NCI-H2196 (cell line): ENCODE measurements at regions not wholly inside any gene's neighbourhood (a gene's known extent, or its start where the extent isn't known, plus 50 kb on each side); places are given as distances from the start of the nearest gene placed in this dataset.

Source experiments
- DNase-seq: peaks from one replicate; lab custom pipeline; 2025; ENCODE audit not compliant: unreplicated experiment; lab: John Stamatoyannopoulos, UW

DNA sequence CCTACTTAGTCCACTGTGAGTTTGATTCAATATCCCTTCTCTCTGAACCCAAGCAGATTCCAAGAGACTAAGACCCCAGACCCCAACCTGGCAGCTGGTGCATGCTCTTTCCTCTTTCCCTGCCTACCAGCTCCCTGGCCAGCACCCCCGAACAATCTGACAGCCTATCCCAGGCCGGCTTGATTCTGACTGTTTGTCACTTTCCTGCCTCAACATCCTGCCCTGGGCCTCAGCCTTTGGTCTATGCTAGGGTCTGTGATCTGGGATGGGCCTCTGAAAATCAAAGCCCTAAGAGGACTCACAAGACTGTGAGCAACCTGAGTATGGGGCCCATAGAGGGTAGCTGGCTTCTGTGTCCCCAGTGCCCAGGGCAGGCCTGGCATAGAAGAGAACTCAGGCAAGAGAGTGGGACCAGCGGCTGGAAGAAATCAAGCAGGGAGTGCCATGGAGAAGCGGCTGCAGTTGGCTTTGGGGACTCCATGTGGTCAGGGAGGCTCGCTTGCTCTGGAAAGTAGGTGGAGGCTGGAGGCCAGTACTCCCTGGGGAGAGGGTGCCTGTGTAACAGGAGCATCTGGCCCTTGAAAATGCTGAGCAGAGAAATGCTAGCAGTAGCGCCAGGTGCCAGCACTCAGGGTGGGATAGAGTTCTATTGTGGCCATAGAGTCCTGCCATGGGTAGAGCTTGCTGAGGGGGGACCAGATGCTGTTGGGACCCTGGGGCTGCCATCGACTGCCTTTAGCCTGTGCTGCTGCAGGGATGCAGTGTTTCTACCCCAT, 343.9 kb downstream of the DYSF start:
- no peak for DNase-seq

DNA sequence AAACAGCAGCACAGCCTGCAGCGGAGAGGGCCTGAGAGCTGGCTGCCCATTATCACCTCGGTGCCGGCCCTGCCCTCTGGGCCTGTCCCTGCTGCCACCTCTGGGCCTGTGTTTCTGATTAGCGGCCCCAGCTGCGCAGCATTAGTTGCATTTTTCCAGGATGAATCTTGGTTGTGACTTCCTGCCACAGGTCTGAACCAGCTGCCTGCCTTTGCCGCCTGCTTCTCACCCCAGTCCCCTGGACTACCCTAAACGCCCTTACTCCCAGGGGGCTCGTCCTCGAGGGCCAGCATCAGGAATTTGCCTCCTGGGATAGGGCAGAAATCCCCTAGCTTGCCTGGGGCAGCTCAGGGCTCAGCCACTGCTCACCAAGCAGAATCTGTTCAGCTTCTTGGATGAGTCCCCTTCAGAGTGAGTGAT, 342.8 kb downstream of the DYSF start:
- no peak for DNase-seq

GRCh38 chr2:71795486-71795885, 342.1 kb downstream of the DYSF start:
- DNase-seq, result no peak

- no peak for DNase-seq
Measured at GRCh38 chr2:71794611-71795010, 341.2 kb downstream of the DYSF start.

DNA sequence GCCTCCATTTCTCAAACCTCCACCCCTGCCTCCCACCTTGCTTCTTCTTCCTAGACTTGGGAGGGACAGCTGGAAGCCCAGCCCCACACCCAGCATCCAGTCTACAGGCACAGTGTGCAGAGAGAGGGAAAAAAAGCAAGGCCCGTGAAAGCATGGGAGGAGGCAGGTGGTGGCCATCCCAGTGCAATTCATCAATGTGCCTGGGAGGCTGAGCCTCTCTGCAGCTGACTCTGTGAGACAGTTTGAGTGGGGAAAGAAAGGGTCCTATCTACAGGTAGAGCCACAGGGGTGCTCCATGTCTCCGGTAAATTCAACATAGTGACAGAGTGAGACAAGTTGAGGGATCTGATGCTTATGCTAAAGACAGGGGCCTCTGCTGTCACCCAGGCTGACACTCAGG, 340.6 kb downstream of the DYSF start:
- DNase-seq, result no peak

DNA sequence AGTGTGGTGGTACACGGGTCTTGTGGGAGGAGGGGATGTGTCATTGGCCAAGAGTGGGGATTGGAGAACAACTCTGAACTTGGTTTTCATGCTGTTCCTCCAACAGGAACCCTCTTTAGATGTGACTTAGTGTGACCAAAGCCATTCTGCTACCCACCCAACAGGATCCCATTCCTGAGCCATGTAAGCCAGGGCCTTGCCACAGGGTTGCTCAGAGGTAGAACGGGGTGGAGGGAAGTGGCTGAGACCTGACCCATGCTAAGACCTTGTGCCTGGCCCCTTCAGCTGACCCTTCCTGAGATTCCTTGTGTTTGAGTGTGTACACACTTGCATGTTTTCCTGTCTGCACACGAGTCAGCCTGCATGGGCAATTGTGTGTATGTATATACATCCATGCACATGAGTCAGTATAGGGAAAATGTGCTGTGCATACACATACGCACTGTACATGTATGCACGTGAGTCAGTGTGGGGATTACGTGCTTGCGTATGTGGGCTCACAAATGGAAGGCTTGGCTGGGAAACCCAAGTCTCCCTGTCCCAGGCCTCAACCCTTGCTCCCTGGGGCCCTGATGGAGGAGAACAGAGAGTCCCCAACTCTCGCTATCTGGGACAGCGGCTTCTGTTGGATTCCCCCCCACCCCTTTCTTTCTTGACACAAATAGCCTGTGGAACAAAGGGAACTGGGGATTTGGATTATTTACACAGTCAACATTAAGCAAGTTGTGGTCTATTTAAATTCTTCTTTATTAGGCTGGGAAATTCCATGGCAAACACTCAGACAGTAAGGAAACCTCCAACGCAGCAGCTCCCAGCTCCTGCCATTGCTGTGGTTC, 339.8 kb downstream of the DYSF start:
- DNase-seq, result no peak

DNA sequence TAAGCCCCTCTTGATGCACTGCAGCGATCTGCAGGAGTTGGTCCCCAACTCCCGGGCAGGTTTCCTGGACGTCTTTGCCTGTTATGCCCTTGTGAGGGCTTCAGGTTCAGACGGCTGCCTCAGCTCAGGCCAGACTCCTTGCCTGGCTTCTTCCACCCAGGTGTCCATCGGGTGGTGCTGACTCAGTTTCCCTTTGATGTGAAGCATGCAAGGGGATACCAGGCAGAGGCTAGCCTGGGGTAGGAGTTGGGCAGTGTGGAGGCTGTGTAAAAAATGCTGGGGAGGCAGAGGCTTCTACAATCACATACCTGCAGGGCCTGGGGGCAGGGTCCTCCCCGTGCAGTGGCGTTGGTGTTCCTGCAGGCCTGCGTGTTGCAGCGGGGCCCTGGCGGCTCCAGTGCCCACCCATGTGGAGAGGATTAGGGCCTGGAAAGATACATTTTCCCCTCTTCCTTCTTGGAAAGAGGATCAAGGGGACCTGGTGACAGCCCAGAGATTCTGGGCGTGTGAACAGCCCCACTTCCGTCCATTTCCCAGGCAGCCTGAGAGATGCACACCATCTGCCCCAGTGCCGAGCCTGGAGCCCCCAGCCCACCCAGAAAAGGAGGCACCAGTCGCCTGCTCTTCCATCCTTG, 338.3 kb downstream of the DYSF start:
- no peak for DNase-seq

DNA sequence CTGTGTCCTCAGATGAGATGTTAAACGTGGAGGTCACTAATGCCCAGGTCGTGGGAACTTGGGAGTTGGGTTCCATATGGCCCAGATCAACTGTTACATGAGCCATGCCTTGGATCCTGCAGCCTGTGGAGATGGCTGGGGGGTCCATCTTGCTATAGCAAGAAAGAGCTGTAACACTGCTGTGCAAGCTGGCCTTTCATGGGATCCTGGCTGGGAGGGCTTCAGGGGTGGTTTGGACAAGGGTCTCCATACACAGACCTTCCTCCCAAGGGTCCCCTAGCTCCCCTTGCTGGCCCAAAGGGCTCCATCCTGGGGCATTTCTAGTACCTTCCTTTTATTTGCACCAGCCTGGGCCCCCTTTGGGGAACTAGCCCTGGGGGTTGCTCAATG, 337.7 kb downstream of the DYSF start:
- no peak for DNase-seq

GRCh38 chr2:71790226-71791060, 337.1 kb downstream of the DYSF start:
- no peak for DNase-seq

GRCh38 chr2:71789556-71790204, 336.3 kb downstream of the DYSF start:
- no peak for DNase-seq

DNA sequence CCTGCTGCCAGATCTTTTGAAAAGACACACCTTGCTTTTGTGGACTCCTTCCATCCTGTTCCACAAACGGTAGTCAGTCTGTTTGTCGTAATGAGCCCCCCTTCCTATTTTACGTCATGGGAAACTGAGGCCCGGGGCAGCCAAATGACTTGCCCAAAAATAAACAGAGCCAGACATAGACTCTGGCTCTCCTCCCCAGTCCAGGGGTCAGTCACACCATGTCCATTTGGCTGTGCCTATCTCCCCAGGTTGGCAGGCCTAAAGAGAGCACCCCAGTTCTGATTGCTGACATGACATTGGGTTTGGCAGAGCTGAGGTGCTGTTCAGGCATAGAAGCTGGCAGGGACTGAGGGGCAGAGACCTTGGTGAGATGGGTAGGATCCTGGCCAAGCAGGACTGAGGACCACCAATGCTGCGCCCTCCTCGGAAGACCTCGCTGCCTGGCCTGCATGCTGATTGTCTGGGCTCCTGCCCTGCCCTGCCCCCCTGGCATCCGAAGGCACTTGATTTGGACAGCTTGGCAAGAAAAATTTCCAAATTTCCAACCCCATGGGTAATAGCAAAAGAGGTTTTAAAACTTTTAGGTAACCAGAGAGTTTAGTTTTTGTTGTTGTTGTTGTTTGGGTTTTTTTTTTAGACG, 335.4 kb downstream of the DYSF start:
- no peak for DNase-seq

GRCh38 chr2:71788186-71788525, 334.8 kb downstream of the DYSF start:
- no peak for DNase-seq

GRCh38 chr2:71787476-71788185, 334.3 kb downstream of the DYSF start:
- no peak for DNase-seq

DNA sequence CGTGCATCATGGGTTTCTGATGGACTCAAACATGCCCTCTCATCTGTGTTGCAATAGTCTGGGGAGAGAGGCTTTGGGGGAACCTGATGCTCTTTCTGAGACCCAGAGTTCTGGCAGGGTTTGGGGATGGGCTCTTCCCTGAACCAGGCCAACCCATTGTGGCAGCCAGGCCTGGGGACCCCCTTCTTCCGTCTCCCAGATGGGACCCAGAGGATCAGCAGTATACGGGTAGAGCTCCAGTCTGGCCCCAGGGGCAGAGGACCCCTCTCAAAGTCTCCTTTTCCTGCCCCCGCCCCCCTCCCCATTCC, 333.7 kb downstream of the DYSF start:
- no peak for DNase-seq

GRCh38 chr2:71786291-71787107, 333.1 kb downstream of the DYSF start:
- no peak for DNase-seq

DNA sequence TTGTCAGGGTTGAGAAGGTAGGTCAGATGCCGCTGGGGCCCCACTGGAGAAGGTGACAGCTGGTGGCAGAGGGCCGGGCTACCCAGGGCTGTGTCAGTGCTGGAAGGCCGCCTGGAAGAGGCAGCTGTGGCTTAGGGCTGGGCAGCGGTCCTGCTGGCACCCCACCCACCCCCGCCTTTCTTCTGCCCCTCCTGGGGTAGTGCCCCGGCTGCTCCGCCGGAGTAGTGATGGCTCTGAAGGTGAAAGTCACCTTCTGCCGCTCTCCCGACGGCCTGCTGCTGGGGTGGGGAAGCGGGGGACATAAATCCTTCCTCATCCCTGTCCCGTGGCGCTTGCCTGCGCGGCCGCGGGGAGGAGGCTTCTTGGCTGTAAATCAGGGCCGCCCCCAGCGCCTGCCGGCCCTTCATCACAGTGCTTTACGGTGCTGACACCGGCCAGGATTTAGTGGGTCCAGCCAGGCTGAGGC, 332.2 kb downstream of the DYSF start:
- no peak for DNase-seq

GRCh38 chr2:71784734-71785511, 331.6 kb downstream of the DYSF start:
- DNase-seq, result no peak

DNA sequence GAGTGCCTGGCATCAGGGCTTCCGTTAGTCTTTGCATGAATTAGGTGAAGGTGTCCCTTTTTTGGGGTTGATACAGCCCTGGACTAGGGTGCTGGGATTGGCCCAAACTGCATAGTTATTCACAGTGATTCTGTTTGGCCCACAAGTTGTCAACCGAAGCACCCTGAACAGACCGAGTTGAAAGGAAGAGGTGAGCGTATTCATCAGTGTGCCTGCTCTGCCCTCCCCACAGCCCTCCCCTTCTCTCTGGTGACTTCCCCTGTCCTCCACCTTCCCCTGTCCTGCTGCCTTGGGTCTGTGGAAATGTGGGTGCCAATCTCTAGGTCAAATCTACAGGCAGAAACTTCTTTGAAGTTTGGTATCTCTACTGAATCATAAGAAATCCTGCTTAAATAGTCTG, 330.5 kb downstream of the DYSF start:
- no peak for DNase-seq
